ENCODE measurements at regions not wholly inside any gene's neighbourhood (a gene's known extent, or its start where the extent isn't known, plus 50 kb on each side); places are given as distances from the start of the nearest gene placed in this dataset.
"Not testable (repeated sequence)": the region's sequence is repeated elsewhere in the genome, so short reads cannot be mapped to it uniquely, and the experiment has no call there.

DNA sequence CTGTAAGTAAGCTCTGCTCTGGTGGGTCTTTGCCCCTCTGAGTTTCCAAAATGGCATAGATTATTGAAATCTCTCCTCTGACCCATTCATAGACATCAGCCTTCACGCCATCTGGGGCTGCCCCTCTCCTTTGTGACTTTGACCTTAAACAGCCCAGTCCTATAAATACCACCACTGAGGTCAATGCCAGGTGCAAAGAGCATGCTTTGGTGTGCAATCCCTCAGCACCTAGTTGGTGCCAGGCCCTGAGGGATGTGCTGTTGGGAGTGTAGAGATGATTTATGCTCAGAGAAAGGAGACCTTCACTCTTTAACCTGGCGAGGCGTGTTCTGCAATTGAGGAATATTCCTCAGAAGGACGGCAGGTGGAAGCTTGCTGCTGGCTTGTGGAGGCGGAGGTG lies 121.7 kb upstream of the TSHZ3 start:
- intact Hi-C loops (cut with micrococcal nuclease) = no loop called here
- ChIA-PET CTCF (interaction anchor here (0.6 kb wide), 1 partner anchor 1018 kb away, joined by 3 read pairs; no protein-coding TSS in a partner anchor), POLR2A (no interaction called here)
- no peaks in the 10 kb centered on the region for H3K4me1 Mint-ChIP-seq (ENCODE audit: insufficient read depth, unreplicated experiment)
- no peak overlapping the region for H3K27ac Mint-ChIP-seq (ENCODE audit: low read depth, unreplicated experiment)
- DNase-seq (ENCODE audit: unreplicated experiment) = no peak
- H3K9me3 Mint-ChIP-seq (ENCODE audit: unreplicated experiment) = peaks cover 16% of the 10 kb centered on the region
- H3K36me3 Mint-ChIP-seq (ENCODE audit: insufficient read depth, unreplicated experiment) = peaks cover 6% of the 10 kb centered on the region
- BruUV-seq (replicated peaks) = no TSS peak
- no peaks in the 10 kb centered on the region for H3K27me3 Mint-ChIP-seq (ENCODE audit: insufficient read depth, unreplicated experiment)
- TF ChIP-seq CTCF (IDR thresholded peaks at IDR 0.05; ENCODE audit: unreplicated experiment) = no peak
- no peak overlapping the region for H3K4me3 Mint-ChIP-seq (ENCODE audit: unreplicated experiment)

- no peak overlapping the region for H3K4me3 Mint-ChIP-seq (ENCODE audit: unreplicated experiment)
- H3K27ac Mint-ChIP-seq (ENCODE audit: low read depth, unreplicated experiment) = no peak overlapping the region
- no peak for TF ChIP-seq CTCF (IDR thresholded peaks at IDR 0.05; ENCODE audit: unreplicated experiment)
- no peaks in the 10 kb centered on the region for H3K36me3 Mint-ChIP-seq (ENCODE audit: insufficient read depth, unreplicated experiment)
- no peaks in the 10 kb centered on the region for H3K4me1 Mint-ChIP-seq (ENCODE audit: insufficient read depth, unreplicated experiment)
- DNase-seq (ENCODE audit: unreplicated experiment) = no peak
- intact Hi-C loops (cut with micrococcal nuclease) = no loop called here
- CTCF ChIA-PET = no interaction called here
- no TSS peak for BruUV-seq (replicated peaks)
- H3K9me3 Mint-ChIP-seq (ENCODE audit: unreplicated experiment) = peaks cover 23% of the 10 kb centered on the region
- POLR2A ChIA-PET = interaction anchor here (0.7 kb wide), 2 partner anchors 24 to 459 kb away, joined by 3 read pairs; no protein-coding TSS in a partner anchor
- no peaks in the 10 kb centered on the region for H3K27me3 Mint-ChIP-seq (ENCODE audit: insufficient read depth, unreplicated experiment)
Measured at GRCh38 chr19:31478241-31478640, 129.0 kb upstream of the TSHZ3 start.

GRCh38 chr19:31483226-31483857 lies 134.1 kb upstream of the TSHZ3 start:
- intact Hi-C loops (cut with micrococcal nuclease) = no loop called here
- no peaks in the 10 kb centered on the region for H3K27me3 Mint-ChIP-seq (ENCODE audit: insufficient read depth, unreplicated experiment)
- no peak for DNase-seq (ENCODE audit: unreplicated experiment)
- TF ChIP-seq CTCF (IDR thresholded peaks at IDR 0.05; ENCODE audit: unreplicated experiment) = no peak
- H3K27ac Mint-ChIP-seq (ENCODE audit: low read depth, unreplicated experiment) = no peak overlapping the region
- H3K4me3 Mint-ChIP-seq (ENCODE audit: unreplicated experiment) = no peak overlapping the region
- H3K9me3 Mint-ChIP-seq (ENCODE audit: unreplicated experiment) = peaks cover 51% of the 10 kb centered on the region
- BruUV-seq (replicated peaks) = no TSS peak
- no peaks in the 10 kb centered on the region for H3K36me3 Mint-ChIP-seq (ENCODE audit: insufficient read depth, unreplicated experiment)
- CTCF ChIA-PET = no interaction called here
- POLR2A ChIA-PET = no interaction called here
- H3K4me1 Mint-ChIP-seq (ENCODE audit: insufficient read depth, unreplicated experiment) = no peaks in the 10 kb centered on the region

- H3K27me3 Mint-ChIP-seq (ENCODE audit: insufficient read depth, unreplicated experiment); DNase-seq (ENCODE audit: unreplicated experiment); H3K36me3 Mint-ChIP-seq (ENCODE audit: insufficient read depth, unreplicated experiment); BruUV-seq (replicated peaks); H3K4me3 Mint-ChIP-seq (ENCODE audit: unreplicated experiment); H3K4me1 Mint-ChIP-seq (ENCODE audit: insufficient read depth, unreplicated experiment); CTCF ChIA-PET; H3K27ac Mint-ChIP-seq (ENCODE audit: low read depth, unreplicated experiment); intact Hi-C loops (cut with micrococcal nuclease); POLR2A ChIA-PET: not testable (repeated sequence)
- H3K9me3 Mint-ChIP-seq (ENCODE audit: unreplicated experiment) = peaks cover 46% of the 10 kb centered on the region
Measured at GRCh38 chr19:31484858-31485410, 135.7 kb upstream of the TSHZ3 start.
